OCI-LY1 (cell line): ENCODE measurements at regions not wholly inside any gene's neighbourhood (a gene's known extent, or its start where the extent isn't known, plus 50 kb on each side); places are given as distances from the start of the nearest gene placed in this dataset.

ENCODE experiments used
- H2AFZ ChIP-seq: fragments of 200-600 bp; sonication (generic), shearing (Covaris generic); 2 replicates; pipeline ENCODE4 v1.6.0; 2014; ENCODE audit warnings: antibody characterized with exemption, mild to moderate bottlenecking, low read length
- H3F3A ChIP-seq: fragments of 200-600 bp; sonication (generic), shearing (Covaris generic); 2 replicates; pipeline ENCODE4 v1.6.0; 2014; ENCODE audit warnings: mild to moderate bottlenecking, antibody characterized with exemption, low read length, moderate library complexity; ENCODE audit not compliant: insufficient read depth
- H3K27ac ChIP-seq: fragments of 200-600 bp; sonication (generic); 2 replicates; pipeline ENCODE4 v1.5.1; 2014; ENCODE audit warnings: low read length, mixed run types, mild to moderate bottlenecking, low read depth; ENCODE audit not compliant: poor library complexity, severe bottlenecking
- H3K27me3 ChIP-seq: fragments of 200-600 bp; sonication (generic); 2 replicates; pipeline ENCODE4 v1.6.0; 2014; ENCODE audit warnings: antibody characterized with exemption, mild to moderate bottlenecking, low read length, moderate library complexity; ENCODE audit not compliant: insufficient read depth
- H3K36me3 ChIP-seq: fragments of 200-600 bp; sonication (generic); 2 replicates; pipeline ENCODE4 v1.6.1; 2014; ENCODE audit warnings: mild to moderate bottlenecking, antibody characterized with exemption, low read length, moderate library complexity, mixed read lengths; ENCODE audit not compliant: insufficient read depth
- H3K4me1 ChIP-seq: fragments of 200-600 bp; sonication (generic); 2 replicates; pipeline ENCODE4 v1.5.1; 2014; ENCODE audit warnings: mild to moderate bottlenecking, low read length, moderate library complexity; ENCODE audit not compliant: insufficient read depth, severe bottlenecking
- H3K4me2 ChIP-seq: fragments of 200-600 bp; sonication (generic), shearing (Covaris generic); 2 replicates; pipeline ENCODE4 v1.6.1; 2014; ENCODE audit warnings: low read length
- H3K4me3 ChIP-seq: fragments of 200-600 bp; sonication (generic); 2 replicates; pipeline ENCODE4 v1.5.1; 2014; ENCODE audit warnings: low read length, low read depth, mild to moderate bottlenecking, mixed read lengths; ENCODE audit not compliant: poor library complexity, severe bottlenecking
- H3K79me2 ChIP-seq: fragments of 200-600 bp; shearing (Covaris generic); 2 replicates; pipeline ENCODE4 v1.6.1; 2016; ENCODE audit warnings: mixed run types, low read length, mixed read lengths; ENCODE audit not compliant: insufficient read depth
- H3K9ac ChIP-seq: fragments of 200-600 bp; sonication (generic), shearing (Covaris generic); 2 replicates; pipeline ENCODE4 v1.6.1; 2014; ENCODE audit warnings: mild to moderate bottlenecking, low read length, mixed read lengths
- H3K9me2 ChIP-seq: fragments of 200-600 bp; sonication (generic), shearing (Covaris generic); 2 replicates; pipeline ENCODE4 v1.6.1; 2014; ENCODE audit warnings: low read depth, mild to moderate bottlenecking, low read length, mixed read lengths
- H3K9me3 ChIP-seq: fragments of 200-600 bp; shearing (Covaris generic); 2 replicates; pipeline ENCODE4 v1.6.1; 2014; ENCODE audit warnings: low read length, mixed read lengths
- H4K20me1 ChIP-seq: fragments of 200-600 bp; sonication (generic), shearing (Covaris generic); 2 replicates; pipeline ENCODE4 v1.6.0; 2016; ENCODE audit warnings: mild to moderate bottlenecking, low read length; ENCODE audit not compliant: insufficient read depth
- EZH2 ChIP-seq: fragments of 200-600 bp; sonication (generic), shearing (Covaris generic); IDR thresholded peaks from 2 replicates; pipeline ENCODE4 v1.8.0; 2017; ENCODE audit warnings: borderline replicate concordance, mixed run types, mild to moderate bottlenecking, antibody characterized with exemption, low read length, moderate library complexity, mixed read lengths
- TF ChIP-seq, protein P1 (sequence below): fragments of 200-600 bp; sonication (generic), shearing (Covaris generic); IDR thresholded peaks from 2 replicates; pipeline ENCODE4 v1.5.1; 2017; ENCODE audit warnings: mild to moderate bottlenecking, antibody characterized with exemption, low read length, moderate library complexity, mixed read lengths

DNA sequence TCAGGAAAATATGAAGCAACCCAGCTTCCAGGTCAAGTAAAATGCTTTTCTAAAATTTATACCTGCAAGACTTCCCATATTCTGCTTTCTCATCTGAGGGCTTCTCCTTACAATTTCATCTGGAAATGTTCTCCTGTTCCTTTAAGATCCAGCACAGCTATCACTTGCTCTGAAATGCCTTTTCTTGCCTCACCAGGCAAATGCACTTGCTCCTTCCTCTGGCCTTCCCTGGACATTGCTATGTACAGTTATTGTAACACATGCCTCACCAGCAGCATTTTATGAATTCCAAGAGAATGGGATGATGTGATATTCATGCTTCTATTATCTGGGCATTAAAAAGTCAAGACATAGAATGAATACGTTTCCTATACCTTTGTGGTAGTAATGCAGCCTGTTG, 842.1 kb upstream of the INTU start:
- Histone ChIP-seq H2AFZ (no peak overlapping the region), H3K9me2 (no peaks in the 10 kb centered on the region), H3K9ac (no peak overlapping the region), H3K4me1 (no peaks in the 10 kb centered on the region), H3K36me3 (no peaks in the 10 kb centered on the region), H3K27ac (no peak overlapping the region), H3K27me3 (no peaks in the 10 kb centered on the region), H3K79me2 (no peaks in the 10 kb centered on the region), H3K4me3 (no peak overlapping the region), H3F3A (no peaks in the 10 kb centered on the region), H3K4me2 (no peak overlapping the region), H4K20me1 (no peaks in the 10 kb centered on the region), H3K9me3 (no peaks in the 10 kb centered on the region)
- TF ChIP-seq EZH2: no peak
- TF ChIP-seq, protein P1, sequence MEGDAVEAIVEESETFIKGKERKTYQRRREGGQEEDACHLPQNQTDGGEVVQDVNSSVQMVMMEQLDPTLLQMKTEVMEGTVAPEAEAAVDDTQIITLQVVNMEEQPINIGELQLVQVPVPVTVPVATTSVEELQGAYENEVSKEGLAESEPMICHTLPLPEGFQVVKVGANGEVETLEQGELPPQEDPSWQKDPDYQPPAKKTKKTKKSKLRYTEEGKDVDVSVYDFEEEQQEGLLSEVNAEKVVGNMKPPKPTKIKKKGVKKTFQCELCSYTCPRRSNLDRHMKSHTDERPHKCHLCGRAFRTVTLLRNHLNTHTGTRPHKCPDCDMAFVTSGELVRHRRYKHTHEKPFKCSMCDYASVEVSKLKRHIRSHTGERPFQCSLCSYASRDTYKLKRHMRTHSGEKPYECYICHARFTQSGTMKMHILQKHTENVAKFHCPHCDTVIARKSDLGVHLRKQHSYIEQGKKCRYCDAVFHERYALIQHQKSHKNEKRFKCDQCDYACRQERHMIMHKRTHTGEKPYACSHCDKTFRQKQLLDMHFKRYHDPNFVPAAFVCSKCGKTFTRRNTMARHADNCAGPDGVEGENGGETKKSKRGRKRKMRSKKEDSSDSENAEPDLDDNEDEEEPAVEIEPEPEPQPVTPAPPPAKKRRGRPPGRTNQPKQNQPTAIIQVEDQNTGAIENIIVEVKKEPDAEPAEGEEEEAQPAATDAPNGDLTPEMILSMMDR: no peak

DNA sequence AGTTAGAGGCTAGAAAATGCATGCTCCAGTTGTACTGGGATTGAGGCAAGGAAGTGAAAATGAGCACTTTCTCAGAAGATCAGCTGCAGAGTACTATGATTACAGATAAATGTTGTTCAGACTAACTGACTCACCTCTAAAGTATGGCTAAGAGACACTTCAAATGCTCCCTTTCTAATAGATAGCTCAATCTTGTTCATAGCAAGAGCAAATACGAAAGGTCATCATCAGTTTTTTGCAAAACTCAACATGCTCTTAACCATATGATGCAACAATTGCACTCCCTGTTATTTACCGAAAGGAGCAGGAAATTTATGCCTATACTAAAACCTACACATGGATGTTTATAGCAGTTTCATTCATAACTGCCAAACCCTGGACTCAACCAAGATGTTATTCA, 838.4 kb upstream of the INTU start:
- Histone ChIP-seq H3K27me3 (no peaks in the 10 kb centered on the region), H3K9me2 (no peaks in the 10 kb centered on the region), H3K4me3 (no peak overlapping the region), H3K79me2 (no peaks in the 10 kb centered on the region), H3K4me1 (no peaks in the 10 kb centered on the region), H3K9ac (no peak overlapping the region), H3K27ac (no peak overlapping the region), H3K36me3 (no peaks in the 10 kb centered on the region), H4K20me1 (no peaks in the 10 kb centered on the region), H3F3A (no peaks in the 10 kb centered on the region), H3K4me2 (no peak overlapping the region), H2AFZ (no peak overlapping the region), H3K9me3 (no peaks in the 10 kb centered on the region)
- TF ChIP-seq, protein P1: no peak
- no peak for TF ChIP-seq EZH2

DNA sequence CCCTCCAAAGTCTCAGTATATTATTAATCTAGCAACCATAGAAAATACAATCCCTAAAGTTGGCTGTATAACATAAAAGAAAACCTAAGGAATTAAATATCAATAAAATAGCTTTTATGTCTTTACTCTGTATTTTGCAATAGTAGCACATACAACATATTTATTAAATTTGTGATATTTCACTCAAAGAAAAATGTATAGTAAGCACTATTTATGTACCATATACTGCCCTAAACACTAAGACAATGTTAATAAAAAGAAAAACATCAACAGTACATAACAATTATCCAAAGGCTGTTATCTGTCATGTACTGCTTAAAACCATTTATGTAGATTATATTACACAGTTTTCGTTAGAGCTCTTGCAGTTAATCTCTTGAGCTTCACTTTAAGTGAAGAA, 834.5 kb upstream of the INTU start:
- Histone ChIP-seq H3K79me2 (no peaks in the 10 kb centered on the region), H3K4me3 (no peak overlapping the region), H3K9me3 (no peaks in the 10 kb centered on the region), H3K27ac (no peak overlapping the region), H3K4me2 (no peak overlapping the region), H3K27me3 (no peaks in the 10 kb centered on the region), H2AFZ (no peak overlapping the region), H3K9me2 (no peaks in the 10 kb centered on the region), H3K36me3 (no peaks in the 10 kb centered on the region), H4K20me1 (no peaks in the 10 kb centered on the region), H3K4me1 (no peaks in the 10 kb centered on the region), H3F3A (no peaks in the 10 kb centered on the region), H3K9ac (no peak overlapping the region)
- TF ChIP-seq, protein P1: no peak
- TF ChIP-seq EZH2: no peak
